GM12878 (cell line): ENCODE measurements at regions not wholly inside any gene's neighbourhood (a gene's known extent, or its start where the extent isn't known, plus 50 kb on each side); places are given as distances from the start of the nearest gene placed in this dataset.

ENCODE experiments used
- ATAC-seq: fragments of 200-7000 bp; cut with Tn5 transposase; 3 replicates; pipeline ENCODE4 v1.9.1; 2020; ENCODE audit warnings: mild to moderate bottlenecking, moderate library complexity
- BruUV-seq: library from RNA; stranded (reverse); fragments of 400-500 nt; replicated peaks from 2 replicates; lab custom pipeline; 2021; lab: Mats Ljungman, UMichigan
- CTCF ChIA-PET: fragments of 300-600 bp; sonication (Branson Sonifier 250); formaldehyde crosslinking; extraction: SDS; loops from one replicate; lab custom pipeline; 2021; ENCODE audit warnings: inconsistent platforms; lab: Yijun Ruan, JAX
- POLR2A ChIA-PET: fragments of 350-600 bp; formaldehyde crosslinking; extraction: SDS; loops from one replicate; lab custom pipeline; 2021; ENCODE audit warnings: inconsistent platforms; lab: Charles Lee
- RAD21 ChIA-PET: fragments of 300-600 bp; sonication (Branson Sonifier 250); formaldehyde crosslinking; loops from one replicate; lab custom pipeline; 2023; ENCODE audit warnings: antibody characterized with exemption; ENCODE audit not compliant: unreplicated experiment; lab: Charles Lee
- SMC1A ChIA-PET: fragments of 300-600 bp; sonication (Branson Sonifier 250); formaldehyde crosslinking; loops from one replicate; lab custom pipeline; 2023; ENCODE audit not compliant: unreplicated experiment, uncharacterized antibody; lab: Charles Lee
- DNase-seq: peaks from one replicate; pipeline ENCODE4 v3.0.0-alpha.2; 2011; ENCODE audit warnings: low read depth, low spot score
- FAIRE-seq: peaks from 3 replicates; lab custom pipeline; 2011; peaks lifted over from hg19 to GRCh38; lab: Jason Lieb, UNC
- H2AFZ ChIP-seq: 2 replicates; pipeline ENCODE4 v1.6.0; 2011; ENCODE audit warnings: low read depth, low read length, control low read depth; ENCODE audit not compliant: control insufficient read depth
- H3K27ac ChIP-seq: 2 replicates; pipeline ENCODE4 v1.5.1; 2011; ENCODE audit warnings: control low read depth; ENCODE audit not compliant: control insufficient read depth, insufficient read depth
- H3K27me3 ChIP-seq, 2 experiments: replicated peaks in 1 of 2; 2 replicates each; pipeline versions ENCODE4 v1.6.0 to v1.6.1; 2011; ENCODE audit warnings: low read length in 1 of 2; ENCODE audit not compliant: control insufficient read depth in 2 of 2, insufficient read depth in 2 of 2
- H3K36me3 ChIP-seq, 2 experiments: 2 replicates each; pipeline ENCODE4 v1.5.1; 2011; ENCODE audit warnings: low read length in 1 of 2; ENCODE audit not compliant: control insufficient read depth in 2 of 2, insufficient read depth in 2 of 2
- H3K4me1 ChIP-seq: 2 replicates; pipeline ENCODE4 v1.6.1; 2011; ENCODE audit warnings: mild to moderate bottlenecking, low read length, moderate library complexity, mixed read lengths; ENCODE audit not compliant: control insufficient read depth, insufficient read depth
- H3K4me2 ChIP-seq: 2 replicates; pipeline ENCODE4 v1.6.0; 2011; ENCODE audit warnings: control low read depth; ENCODE audit not compliant: control insufficient read depth, insufficient read depth
- H3K4me3 ChIP-seq: fragments of 200-600 bp; sonication (generic); 2 replicates; pipeline ENCODE4 v1.5.1; 2016
- H3K79me2 ChIP-seq: 2 replicates; pipeline ENCODE4 v1.6.0; 2011; ENCODE audit warnings: low read length; ENCODE audit not compliant: control insufficient read depth, insufficient read depth
- H3K9ac ChIP-seq: 2 replicates; pipeline ENCODE4 v1.8.0; 2011; ENCODE audit warnings: low read length, control low read depth, mixed read lengths; ENCODE audit not compliant: control insufficient read depth, insufficient read depth
- H3K9me3 ChIP-seq: replicated peaks from 3 replicates; pipeline ENCODE4 v1.5.1; 2011; ENCODE audit warnings: mild to moderate bottlenecking, low read length; ENCODE audit not compliant: control insufficient read depth, insufficient read depth
- H4K20me1 ChIP-seq: 2 replicates; pipeline ENCODE4 v1.6.0; 2011; ENCODE audit not compliant: control insufficient read depth, insufficient read depth
- EP300 ChIP-seq, 2 experiments: fragments of 150-350 bp in 1 of 2; IDR thresholded peaks; 2 replicates each; pipeline ENCODE4 v1.6.1; 2011 to 2012; ENCODE audit warnings: low read depth in 2 of 2, low read length in 2 of 2, borderline replicate concordance in 1 of 2, improper control_type of control experiment in 1 of 2, inconsistent platforms in 1 of 2; ENCODE audit not compliant: control insufficient read depth in 1 of 2
- IKZF1 ChIP-seq: fragments of 450-650 bp; conservative IDR thresholded peaks from 2 replicates; pipeline ENCODE4 v1.6.1; 2017; ENCODE audit warnings: antibody characterized with exemption, mild to moderate bottlenecking
- KAT2A ChIP-seq: conservative IDR thresholded peaks from 2 replicates; pipeline ENCODE4 v1.6.1; 2011; ENCODE audit warnings: low read depth, low read length; ENCODE audit not compliant: control insufficient read depth
- KLF5 ChIP-seq: fragments of 450-650 bp; IDR thresholded peaks from 2 replicates; pipeline ENCODE4 v1.6.1; 2014; ENCODE audit warnings: mild to moderate bottlenecking; ENCODE audit not compliant: partially characterized antibody
- MLLT1 ChIP-seq: fragments of 450-650 bp; IDR thresholded peaks from 2 replicates; pipeline ENCODE4 v1.6.1; 2016; ENCODE audit warnings: mild to moderate bottlenecking
- RFX5 ChIP-seq: IDR thresholded peaks from 2 replicates; pipeline ENCODE4 v1.6.1; 2011; ENCODE audit warnings: low read depth, low read length, improper control_type of control experiment
- SREBF1 ChIP-seq: IDR thresholded peaks from 2 replicates; pipeline ENCODE4 v1.6.1; 2012; ENCODE audit warnings: mild to moderate bottlenecking, low read length
- STAT3 ChIP-seq: IDR thresholded peaks from 2 replicates; pipeline ENCODE4 v1.6.1; 2011; ENCODE audit warnings: low read depth, low read length, improper control_type of control experiment
- TCF3 ChIP-seq: IDR thresholded peaks from 2 replicates; pipeline ENCODE4 v1.6.1; 2012; ENCODE audit warnings: low read depth, mild to moderate bottlenecking, low read length, borderline replicate concordance; ENCODE audit not compliant: insufficient read depth
- USF2 ChIP-seq: IDR thresholded peaks from 2 replicates; pipeline ENCODE4 v1.6.1; 2011; ENCODE audit warnings: low read depth, low read length, improper control_type of control experiment, borderline replicate concordance
- WGBS: methylation state at CpG from one replicate; pipeline ENCODE4 v1.1.6; 2016; ENCODE audit warnings: low lambda C conversion rate; ENCODE audit not compliant: insufficient replicate concordance, insufficient coverage; ENCODE audit errors: missing lambda C conversion rate; 5-methylcytosine and 5-hydroxymethylcytosine counted together
- in situ Hi-C: fragments of 300-500 bp; cut with MboI; formaldehyde crosslinking; loops from 9 replicates; pipeline ENCODE4 v1.14.3; 2018; ENCODE audit warnings: mixed read lengths
- intact Hi-C: fragments of 100-400 bp; cut with micrococcal nuclease; formaldehyde crosslinking; loops from one replicate; pipeline ENCODE4 v1.14.2; 2022; ENCODE audit not compliant: unreplicated experiment
- TF ChIP-seq, protein P1 (sequence below): fragments of 450-650 bp; IDR thresholded peaks from 2 replicates; pipeline ENCODE4 v1.6.1; 2018; ENCODE audit warnings: borderline replicate concordance, mild to moderate bottlenecking; ENCODE audit not compliant: partially characterized antibody

DNA sequence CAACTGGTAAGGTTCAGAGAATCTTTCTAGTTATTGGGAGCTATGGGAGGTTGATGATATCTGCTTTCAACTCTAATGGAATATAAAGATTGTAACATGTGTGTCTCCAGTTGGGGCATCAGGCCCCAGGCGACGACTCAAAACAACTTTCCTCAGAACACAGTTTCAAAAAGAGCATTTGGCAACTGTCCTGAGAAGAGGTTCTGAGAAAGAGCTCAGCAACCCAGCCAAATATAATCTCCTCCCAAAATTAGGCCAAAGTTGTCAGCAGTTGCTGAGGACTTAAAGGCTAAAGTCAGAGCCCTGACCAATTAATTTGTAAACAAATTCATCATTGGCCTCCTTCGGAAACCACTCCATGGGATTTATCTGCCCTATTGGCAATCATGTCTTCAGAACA is 251.1 kb upstream of the NFE2L3 start:
- no peak for FAIRE-seq
- BruUV-seq, result no TSS peak
- Histone ChIP-seq H4K20me1 (no peaks in the 10 kb centered on the region), H3K79me2 (no peaks in the 10 kb centered on the region), H3K4me3 (no peak overlapping the region), H3K27ac (no peak overlapping the region), H3K4me2 (no peak overlapping the region), H3K27me3 (no peaks in the 10 kb centered on the region), H3K36me3 (no peaks in the 10 kb centered on the region), H3K4me1 (peaks cover 6% of the 10 kb centered on the region), H2AFZ (no peak overlapping the region), H3K9ac (no peak overlapping the region), H3K9me3 (no peaks in the 10 kb centered on the region)
- intact Hi-C loops (no loop called here), in situ Hi-C loops (no loop called here)
- no peak for ATAC-seq
- ChIA-PET SMC1A (interaction anchor here (0.7 to 10.3 kb wide), 7 partner anchors 22 to 469 kb away, joined by 3 to 132 read pairs (median 3); no protein-coding TSS in a partner anchor), CTCF (interaction anchor here (0.7 to 1.3 kb wide), 4 partner anchors 8 to 478 kb away, joined by 3 to 5 read pairs (median 3); no protein-coding TSS in a partner anchor), RAD21 (interaction anchor here (1.8 kb wide), 1 partner anchor 59 kb away, joined by 5 read pairs; no protein-coding TSS in a partner anchor), POLR2A (no interaction called here)
- no peak for DNase-seq
- 96% methylated on average over 3 of the region's 3 CpGs for WGBS
- TF ChIP-seq EP300 (IDR thresholded peaks at IDR 0.05; ENCODE audit: borderline replicate concordance in 1 of 2, control insufficient read depth in 1 of 2, low read depth in 2 of 2, low read length in 2 of 2) (no peak), MLLT1 (no peak), TCF3 (no peak), KLF5 (no peak), SREBF1 (no peak), IKZF1 (no peak), RFX5 (no peak), STAT3 (no peak), KAT2A (no peak), USF2 (no peak)
- TF ChIP-seq, protein P1, sequence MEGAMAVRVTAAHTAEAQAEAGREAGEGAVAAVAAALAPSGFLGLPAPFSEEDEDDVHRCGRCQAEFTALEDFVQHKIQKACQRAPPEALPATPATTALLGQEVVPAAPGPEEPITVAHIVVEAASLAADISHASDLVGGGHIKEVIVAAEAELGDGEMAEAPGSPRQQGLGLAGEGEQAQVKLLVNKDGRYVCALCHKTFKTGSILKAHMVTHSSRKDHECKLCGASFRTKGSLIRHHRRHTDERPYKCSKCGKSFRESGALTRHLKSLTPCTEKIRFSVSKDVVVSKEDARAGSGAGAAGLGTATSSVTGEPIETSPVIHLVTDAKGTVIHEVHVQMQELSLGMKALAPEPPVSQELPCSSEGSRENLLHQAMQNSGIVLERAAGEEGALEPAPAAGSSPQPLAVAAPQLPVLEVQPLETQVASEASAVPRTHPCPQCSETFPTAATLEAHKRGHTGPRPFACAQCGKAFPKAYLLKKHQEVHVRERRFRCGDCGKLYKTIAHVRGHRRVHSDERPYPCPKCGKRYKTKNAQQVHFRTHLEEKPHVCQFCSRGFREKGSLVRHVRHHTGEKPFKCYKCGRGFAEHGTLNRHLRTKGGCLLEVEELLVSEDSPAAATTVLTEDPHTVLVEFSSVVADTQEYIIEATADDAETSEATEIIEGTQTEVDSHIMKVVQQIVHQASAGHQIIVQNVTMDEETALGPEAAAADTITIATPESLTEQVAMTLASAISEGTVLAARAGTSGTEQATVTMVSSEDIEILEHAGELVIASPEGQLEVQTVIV, result no peak
